NCI-H128 (cell line): ENCODE measurements at regions not wholly inside any gene's neighbourhood (a gene's known extent, or its start where the extent isn't known, plus 50 kb on each side); places are given as distances from the start of the nearest gene placed in this dataset.

Source experiments
- DNase-seq: peaks from one replicate; lab custom pipeline; 2025; ENCODE audit not compliant: unreplicated experiment; lab: John Stamatoyannopoulos, UW

DNA sequence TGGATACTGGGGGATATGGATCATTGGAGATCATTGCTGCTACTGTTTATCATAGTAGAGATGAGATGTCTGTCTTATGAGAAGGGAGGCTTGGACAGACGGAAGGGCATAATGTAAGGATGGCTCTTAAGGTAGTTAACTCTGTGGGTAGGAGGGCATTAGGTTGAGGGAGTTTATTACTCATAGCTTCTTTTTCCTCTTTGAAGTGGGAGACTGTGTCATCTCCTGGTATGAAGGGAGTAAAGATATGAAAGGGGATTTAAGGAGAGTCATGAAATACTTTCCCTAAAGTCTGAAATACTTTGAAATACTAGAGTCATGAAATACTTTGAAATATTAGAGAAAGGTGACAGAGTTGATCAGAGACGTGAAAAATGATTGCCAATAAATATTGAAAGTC is 255.5 kb upstream of the PITX2 start:
- DNase-seq = no peak

DNA sequence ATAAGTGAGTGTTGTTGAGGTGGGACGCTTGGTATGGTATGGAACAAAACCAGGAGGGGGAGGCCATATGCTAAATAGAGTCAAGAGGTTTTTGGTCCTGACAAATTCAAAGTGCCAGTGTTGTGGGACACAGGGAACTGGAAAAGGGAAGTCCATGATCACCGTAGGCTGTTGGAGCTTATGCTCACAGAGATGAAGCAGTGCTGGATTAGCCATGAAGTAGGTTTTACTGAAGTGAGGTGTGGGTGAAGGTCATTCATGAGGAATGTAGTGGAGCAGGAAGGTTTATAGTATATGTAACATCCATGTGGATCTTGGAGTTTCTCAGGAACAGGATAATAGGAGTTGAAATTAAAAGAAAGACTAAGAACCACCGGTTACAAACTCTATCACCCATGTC is 256.1 kb upstream of the PITX2 start:
- DNase-seq = no peak

- DNase-seq = no peak
Measured at GRCh38 chr4:110886270-110886669, 263.4 kb upstream of the PITX2 start.

- no peak for DNase-seq
Measured at GRCh38 chr4:110886856-110887255, 264.0 kb upstream of the PITX2 start.

DNA sequence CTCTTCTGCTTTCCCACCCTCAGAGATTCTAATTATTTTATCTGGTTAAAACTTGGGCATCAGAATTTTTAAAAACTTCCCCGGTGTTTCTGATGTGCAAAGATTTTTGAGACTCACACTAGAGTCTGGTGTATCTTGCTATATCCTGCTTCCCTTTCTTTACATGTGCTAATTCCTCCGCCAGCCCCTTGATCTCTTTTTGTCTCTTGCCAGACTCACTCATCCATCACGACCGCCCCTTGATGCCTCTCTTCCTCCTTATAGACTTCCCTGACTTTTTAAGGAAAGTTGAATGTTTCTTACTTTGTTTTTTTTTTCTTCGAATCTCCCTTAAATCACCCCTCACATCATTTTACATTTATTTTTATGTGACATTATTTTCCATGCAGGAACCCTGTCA is 274.9 kb upstream of the PITX2 start:
- no peak for DNase-seq

- DNase-seq = no peak
Measured at GRCh38 chr4:110898290-110898689, 275.4 kb upstream of the PITX2 start.

- DNase-seq = no peak
Measured at GRCh38 chr4:110900213-110900769, 277.4 kb upstream of the PITX2 start.

- DNase-seq = no peak
Measured at GRCh38 chr4:110902500-110902899, 279.6 kb upstream of the PITX2 start.

GRCh38 chr4:110904435-110905065 is 281.7 kb upstream of the PITX2 start:
- no peak for DNase-seq

DNA sequence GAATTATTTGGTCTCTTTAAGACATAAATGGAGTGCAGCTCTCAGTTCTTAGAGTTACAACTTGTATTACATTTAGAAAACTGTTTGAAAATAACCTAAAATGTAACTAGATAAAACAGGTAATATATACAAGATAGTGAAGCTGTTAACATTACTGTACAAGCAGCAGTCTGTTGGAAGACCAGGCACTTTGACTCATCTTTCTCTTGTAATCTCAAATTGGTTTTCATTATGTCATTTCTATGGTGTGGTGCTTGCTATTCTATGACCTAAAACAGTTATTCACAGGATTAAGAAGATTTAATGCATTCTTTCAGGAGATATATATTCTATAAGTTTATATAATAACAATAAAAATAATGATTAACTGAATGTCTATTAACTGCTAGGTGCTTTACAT is 282.5 kb upstream of the PITX2 start:
- no peak for DNase-seq

- DNase-seq = no peak
Measured at GRCh38 chr4:110907801-110908313, 285.0 kb upstream of the PITX2 start.

DNA sequence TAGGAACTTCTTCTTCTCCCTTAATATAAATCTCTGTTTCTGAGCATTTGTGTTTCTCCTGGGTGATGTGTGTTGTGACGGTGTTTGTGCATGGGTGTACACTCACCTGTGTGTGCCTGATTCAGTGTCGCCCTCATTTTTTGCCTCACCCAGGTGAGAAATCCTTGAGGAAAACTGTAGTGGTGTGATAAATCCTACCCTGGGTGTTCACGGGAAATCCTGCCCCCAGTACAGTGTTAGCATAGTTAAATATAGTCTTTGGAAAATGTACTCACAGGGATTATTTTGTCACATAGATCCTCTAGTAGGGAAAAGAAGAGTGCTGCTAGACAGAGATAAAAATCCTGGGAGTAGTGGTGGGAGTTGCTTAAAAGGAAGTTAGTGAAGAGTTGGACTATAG is 291.9 kb upstream of the PITX2 start:
- DNase-seq = no peak

DNA sequence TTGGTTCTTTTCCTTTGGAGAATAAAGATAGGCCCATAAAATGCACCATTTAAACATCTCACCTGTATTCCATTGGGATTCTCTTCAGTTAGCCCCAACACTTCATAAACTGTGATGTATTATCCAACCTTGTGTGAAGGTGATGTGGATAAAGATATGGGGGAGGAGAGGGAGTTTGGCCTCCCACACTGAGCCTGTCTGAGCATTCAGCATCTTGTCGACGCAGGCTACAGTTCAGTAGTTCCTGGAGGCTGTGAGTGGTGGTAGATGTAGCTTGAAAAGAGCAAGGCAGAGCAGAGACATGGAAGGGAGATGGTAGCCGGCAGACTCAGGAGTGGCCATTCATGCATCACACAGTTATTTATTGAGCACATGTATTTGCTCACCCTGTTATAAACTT is 292.4 kb upstream of the PITX2 start:
- no peak for DNase-seq

GRCh38 chr4:110916505-110916904 is 293.6 kb upstream of the PITX2 start:
- no peak for DNase-seq

DNA sequence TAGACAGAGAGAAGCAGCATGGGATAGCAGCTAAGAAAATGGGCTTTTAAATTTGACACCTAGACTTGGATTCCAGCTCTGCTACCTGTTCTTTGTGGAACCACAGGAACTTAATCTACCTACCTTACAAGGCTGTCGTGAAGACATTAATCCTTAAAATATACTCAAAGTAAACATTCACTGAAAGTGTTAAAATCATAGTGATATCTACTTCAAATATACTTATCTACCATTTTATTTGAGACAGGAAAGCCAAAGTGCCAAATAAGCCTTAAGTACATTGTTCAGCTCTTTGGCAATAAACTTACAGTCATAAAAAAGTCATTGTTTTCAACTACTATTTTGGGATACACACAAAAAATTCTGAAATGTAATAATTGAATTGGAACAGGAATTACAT is 295.0 kb upstream of the PITX2 start:
- DNase-seq = no peak

GRCh38 chr4:110920990-110921389 is 298.1 kb upstream of the PITX2 start:
- DNase-seq = no peak

DNA sequence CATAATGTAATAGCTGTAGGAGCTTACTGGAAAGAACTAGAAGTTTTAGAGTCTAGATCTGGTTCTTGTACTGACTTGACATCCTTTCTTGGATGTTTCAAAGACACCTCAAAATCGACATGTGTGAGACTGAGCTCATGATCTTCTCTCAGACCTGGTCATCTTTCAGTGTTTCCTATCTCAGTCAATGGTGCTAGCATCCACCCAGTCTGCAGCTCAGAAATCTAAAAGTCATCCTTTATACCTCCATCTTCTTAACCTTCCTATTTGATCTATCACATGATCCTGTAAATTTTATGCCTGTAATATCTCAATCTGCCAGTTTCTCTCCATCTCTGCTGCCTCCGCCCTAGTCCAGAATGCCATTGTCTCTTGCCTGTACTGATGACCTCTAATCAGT is 301.9 kb upstream of the PITX2 start:
- no peak for DNase-seq

DNA sequence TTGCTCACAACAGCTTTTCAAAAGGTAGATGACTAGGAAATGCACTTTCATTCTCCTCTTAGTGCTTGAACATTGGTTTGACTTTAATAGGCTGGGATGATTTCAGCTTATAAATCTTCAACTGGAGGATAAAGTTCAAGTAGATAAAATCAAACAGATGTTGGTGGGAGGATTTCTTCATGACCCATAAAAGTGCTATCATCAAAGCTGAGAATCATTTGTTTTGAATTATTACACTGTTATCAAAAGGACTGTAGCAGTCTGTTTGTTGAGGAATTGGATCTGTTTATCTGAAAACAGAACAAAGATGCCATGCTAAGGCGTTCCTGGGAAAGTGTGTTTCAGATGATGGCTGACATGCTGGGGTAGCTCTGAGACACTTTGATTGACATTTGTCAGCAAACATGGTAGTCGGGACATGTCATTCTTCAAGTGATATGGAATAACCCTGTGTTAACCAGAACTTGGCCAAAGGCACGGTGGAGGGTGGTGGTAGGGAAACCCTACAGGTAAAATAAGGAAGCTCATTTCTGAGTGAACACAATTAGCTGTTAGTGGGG is 304.0 kb upstream of the PITX2 start:
- DNase-seq = no peak

DNA sequence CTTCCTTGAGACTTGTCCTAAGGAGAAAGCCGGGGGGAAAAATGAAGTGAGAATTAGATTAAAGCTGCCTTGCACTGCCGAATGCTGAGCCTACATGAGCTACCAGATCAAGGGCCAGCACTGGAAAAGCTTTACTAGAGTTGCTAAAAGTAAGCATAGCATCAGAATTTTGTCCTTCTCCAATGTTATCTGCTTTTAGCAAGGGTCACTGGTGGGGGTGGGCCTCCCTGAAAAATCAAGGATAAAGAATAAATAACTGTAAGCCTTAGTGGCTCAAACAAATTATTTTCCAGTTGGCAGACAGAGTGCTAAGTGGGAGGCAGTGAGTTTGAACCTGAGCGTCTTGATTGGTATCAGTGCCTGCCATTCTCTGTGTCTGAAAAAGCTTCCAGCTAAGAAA is 310.5 kb upstream of the PITX2 start:
- no peak for DNase-seq

DNA sequence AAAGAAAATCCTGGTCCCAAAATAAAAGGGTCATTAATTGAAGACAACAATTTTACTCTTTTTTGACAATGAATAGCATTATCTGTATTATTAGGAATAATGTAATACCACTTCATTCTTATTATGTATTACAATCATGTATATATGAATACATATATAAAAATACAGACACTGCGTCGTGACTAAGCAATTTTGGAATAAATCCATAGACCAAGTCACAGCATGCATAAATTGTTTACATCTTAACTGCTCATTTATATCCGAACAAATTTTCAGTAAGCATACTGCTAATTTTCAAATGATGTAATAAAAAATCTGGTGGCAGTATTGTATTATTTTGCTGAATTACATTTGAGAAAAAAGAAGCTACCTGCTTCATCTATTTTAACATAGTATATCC is 321.6 kb upstream of the PITX2 start:
- DNase-seq = no peak

DNA sequence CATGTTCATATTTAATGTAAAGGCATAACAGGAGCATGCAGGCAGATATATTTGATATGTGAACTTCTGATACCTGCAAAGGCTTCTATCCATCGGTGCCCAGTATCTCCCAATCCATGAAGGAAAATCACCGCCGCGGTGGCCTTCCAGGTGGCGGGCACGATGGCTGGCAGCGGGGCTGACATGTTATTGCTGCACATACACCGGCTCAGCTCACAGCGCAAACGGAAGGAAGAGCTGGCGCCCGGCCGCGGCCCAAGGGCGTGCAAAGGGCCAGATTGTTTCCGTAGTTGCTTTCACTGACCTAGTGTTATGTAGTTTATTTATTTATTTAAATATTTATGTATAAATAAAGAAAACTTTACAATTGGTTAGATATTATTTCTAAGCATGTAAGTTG is 322.7 kb upstream of the PITX2 start:
- no peak for DNase-seq

DNA sequence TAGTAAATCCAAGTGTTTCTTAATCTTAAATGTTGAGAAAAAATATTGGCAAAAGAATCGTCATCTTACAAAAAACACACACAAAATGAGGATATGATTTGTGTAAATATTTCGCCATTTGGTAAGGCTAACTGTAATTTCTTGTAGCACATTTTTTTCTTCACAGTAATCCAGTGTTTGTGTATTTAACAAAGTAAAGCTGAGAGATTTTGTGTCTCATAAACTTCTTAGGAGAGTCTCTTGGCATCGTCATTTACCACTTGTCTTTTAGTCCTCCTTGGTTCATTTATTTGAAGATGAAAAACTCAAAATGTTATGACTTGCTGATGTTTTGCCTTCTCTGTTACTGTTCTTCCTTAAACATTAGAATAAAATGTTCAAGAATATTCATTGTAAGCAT is 326.7 kb upstream of the PITX2 start:
- no peak for DNase-seq

GRCh38 chr4:110950731-110951130 is 327.9 kb upstream of the PITX2 start:
- DNase-seq = no peak
